ENCODE measurements at regions not wholly inside any gene's neighbourhood (a gene's known extent, or its start where the extent isn't known, plus 50 kb on each side); places are given as distances from the start of the nearest gene placed in this dataset.

DNA sequence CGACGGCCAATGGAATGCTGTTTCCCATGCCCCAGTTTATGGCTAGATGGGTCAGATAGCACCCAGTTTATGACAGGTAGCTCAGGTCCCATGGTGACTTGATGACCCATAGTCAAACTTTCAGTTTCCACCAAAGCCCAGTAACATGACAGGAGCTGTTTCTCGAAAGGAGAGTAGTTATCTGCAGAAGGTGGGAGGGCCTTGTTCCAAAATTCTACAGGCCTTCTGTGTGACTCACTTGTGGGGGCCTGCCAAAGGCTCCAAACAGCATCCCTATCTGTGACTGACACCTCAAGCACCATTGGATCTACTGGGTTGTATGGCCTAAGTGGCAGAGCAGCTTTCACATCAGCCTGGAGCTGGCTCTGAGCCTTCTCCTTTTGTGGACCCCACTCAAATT is 379.7 kb upstream of the MANEA start:
- TF ChIP-seq POLR2A (IDR thresholded peaks at IDR 0.05): no peak
- TF ChIP-seq EP300 (IDR thresholded peaks at IDR 0.05): no peak
- TF ChIP-seq CTCF (IDR thresholded peaks at IDR 0.05): no peak
